ENCODE measurements at regions not wholly inside any gene's neighbourhood (a gene's known extent, or its start where the extent isn't known, plus 50 kb on each side); places are given as distances from the start of the nearest gene placed in this dataset.

DNA sequence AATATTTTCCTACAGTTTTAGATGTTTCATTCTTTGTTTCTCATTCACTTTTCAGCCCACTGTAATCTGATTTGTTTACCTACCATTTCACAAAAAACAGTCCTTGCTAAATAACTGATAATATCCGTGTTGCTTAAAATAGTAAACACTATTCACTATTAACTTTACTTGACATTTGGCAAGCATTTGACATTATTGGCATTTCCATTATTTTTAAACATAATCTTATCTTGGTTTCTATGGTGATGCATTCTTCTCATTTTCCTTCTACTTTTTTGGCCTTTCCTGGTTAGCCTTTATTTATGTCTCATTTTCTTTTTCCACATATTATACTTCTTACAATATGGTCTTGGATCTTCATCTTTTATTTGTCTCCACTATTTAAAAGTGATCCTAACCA is 715.3 kb downstream of the DNAJB9 start:
- H3K27ac ChIP-seq (replicated peaks) = no peak overlapping the region

DNA sequence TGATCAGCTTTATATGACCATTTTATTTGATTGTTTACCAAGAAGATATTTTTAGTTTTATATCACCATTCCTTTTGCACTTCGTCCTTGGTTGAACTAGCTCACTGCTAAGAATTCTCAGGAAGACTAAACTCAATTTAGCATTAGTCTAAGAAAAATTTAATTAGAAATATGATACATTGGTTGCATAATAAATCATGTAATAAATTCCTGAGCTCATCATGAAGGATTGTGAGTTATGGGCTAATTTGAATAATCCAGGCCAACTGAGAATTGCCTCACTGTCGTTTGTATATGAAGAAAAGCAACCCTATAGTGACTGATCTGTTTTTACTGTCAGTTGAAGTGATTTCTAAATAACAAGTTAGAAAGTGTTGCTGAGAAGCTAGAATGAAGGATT is 725.5 kb downstream of the DNAJB9 start:
- TF ChIP-seq, protein P1, sequence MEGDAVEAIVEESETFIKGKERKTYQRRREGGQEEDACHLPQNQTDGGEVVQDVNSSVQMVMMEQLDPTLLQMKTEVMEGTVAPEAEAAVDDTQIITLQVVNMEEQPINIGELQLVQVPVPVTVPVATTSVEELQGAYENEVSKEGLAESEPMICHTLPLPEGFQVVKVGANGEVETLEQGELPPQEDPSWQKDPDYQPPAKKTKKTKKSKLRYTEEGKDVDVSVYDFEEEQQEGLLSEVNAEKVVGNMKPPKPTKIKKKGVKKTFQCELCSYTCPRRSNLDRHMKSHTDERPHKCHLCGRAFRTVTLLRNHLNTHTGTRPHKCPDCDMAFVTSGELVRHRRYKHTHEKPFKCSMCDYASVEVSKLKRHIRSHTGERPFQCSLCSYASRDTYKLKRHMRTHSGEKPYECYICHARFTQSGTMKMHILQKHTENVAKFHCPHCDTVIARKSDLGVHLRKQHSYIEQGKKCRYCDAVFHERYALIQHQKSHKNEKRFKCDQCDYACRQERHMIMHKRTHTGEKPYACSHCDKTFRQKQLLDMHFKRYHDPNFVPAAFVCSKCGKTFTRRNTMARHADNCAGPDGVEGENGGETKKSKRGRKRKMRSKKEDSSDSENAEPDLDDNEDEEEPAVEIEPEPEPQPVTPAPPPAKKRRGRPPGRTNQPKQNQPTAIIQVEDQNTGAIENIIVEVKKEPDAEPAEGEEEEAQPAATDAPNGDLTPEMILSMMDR (IDR thresholded peaks at IDR 0.05; ENCODE audit: insufficient read depth, low read length) = no peak
- TF ChIP-seq POLR2AphosphoS5 (IDR thresholded peaks at IDR 0.05; ENCODE audit: low read depth) = no peak
- TF ChIP-seq SPI1 (IDR thresholded peaks at IDR 0.05; ENCODE audit: borderline replicate concordance, low read depth) = no peak
- TF ChIP-seq GABPA (IDR thresholded peaks at IDR 0.05; ENCODE audit: low read depth) = no peak
- TF ChIP-seq, protein P2, sequence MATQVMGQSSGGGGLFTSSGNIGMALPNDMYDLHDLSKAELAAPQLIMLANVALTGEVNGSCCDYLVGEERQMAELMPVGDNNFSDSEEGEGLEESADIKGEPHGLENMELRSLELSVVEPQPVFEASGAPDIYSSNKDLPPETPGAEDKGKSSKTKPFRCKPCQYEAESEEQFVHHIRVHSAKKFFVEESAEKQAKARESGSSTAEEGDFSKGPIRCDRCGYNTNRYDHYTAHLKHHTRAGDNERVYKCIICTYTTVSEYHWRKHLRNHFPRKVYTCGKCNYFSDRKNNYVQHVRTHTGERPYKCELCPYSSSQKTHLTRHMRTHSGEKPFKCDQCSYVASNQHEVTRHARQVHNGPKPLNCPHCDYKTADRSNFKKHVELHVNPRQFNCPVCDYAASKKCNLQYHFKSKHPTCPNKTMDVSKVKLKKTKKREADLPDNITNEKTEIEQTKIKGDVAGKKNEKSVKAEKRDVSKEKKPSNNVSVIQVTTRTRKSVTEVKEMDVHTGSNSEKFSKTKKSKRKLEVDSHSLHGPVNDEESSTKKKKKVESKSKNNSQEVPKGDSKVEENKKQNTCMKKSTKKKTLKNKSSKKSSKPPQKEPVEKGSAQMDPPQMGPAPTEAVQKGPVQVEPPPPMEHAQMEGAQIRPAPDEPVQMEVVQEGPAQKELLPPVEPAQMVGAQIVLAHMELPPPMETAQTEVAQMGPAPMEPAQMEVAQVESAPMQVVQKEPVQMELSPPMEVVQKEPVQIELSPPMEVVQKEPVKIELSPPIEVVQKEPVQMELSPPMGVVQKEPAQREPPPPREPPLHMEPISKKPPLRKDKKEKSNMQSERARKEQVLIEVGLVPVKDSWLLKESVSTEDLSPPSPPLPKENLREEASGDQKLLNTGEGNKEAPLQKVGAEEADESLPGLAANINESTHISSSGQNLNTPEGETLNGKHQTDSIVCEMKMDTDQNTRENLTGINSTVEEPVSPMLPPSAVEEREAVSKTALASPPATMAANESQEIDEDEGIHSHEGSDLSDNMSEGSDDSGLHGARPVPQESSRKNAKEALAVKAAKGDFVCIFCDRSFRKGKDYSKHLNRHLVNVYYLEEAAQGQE (IDR thresholded peaks at IDR 0.05; ENCODE audit: insufficient replicate concordance, low read depth) = no peak
- H3K27ac ChIP-seq (replicated peaks) = no peak overlapping the region
- no peaks in the 10 kb centered on the region for H3K27me3 ChIP-seq (ENCODE audit: insufficient read depth, poor library complexity, severe bottlenecking)
- no peak overlapping the region for H3K4me3 ChIP-seq (replicated peaks; ENCODE audit: insufficient read depth, low read length)
- no peak for DNase-seq (ENCODE audit: low read depth in 1 of 2, low spot score in 1 of 2)

More for the DNA sequence above, 715.3 kb downstream of the DNAJB9 start:
- no peak overlapping the region for H3K4me3 ChIP-seq (replicated peaks; ENCODE audit: insufficient read depth, low read length)
- H3K27me3 ChIP-seq (ENCODE audit: insufficient read depth, poor library complexity, severe bottlenecking) = no peaks in the 10 kb centered on the region
- DNase-seq (ENCODE audit: low read depth in 1 of 2, low spot score in 1 of 2) = no peak
- TF ChIP-seq, protein P1 (IDR thresholded peaks at IDR 0.05; ENCODE audit: insufficient read depth, low read length) = no peak
- TF ChIP-seq POLR2AphosphoS5 (IDR thresholded peaks at IDR 0.05; ENCODE audit: low read depth) (no peak), GABPA (IDR thresholded peaks at IDR 0.05; ENCODE audit: low read depth) (no peak), SPI1 (IDR thresholded peaks at IDR 0.05; ENCODE audit: borderline replicate concordance, low read depth) (no peak)
- TF ChIP-seq, protein P2 (IDR thresholded peaks at IDR 0.05; ENCODE audit: insufficient replicate concordance, low read depth) = no peak

DNA sequence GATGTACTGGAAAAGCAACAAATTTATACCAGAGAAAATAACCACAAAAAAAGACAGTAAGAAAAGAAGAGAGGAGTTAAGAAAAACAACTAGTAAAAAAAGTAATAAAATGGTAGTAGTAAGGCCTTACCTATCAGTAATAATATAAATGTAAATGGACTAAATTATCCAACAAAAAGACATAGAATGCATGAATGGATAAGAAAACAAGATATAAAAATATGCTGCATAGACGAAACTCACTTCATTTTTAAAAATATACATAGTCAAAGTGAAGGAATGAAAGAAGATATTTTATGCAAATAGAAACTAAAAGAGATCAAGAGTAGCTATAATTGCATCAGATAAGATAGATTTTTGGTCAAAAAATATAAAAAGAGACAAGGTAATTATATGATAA is 739.1 kb downstream of the DNAJB9 start:
- no peak overlapping the region for H3K4me3 ChIP-seq (replicated peaks; ENCODE audit: insufficient read depth, low read length)
- no peak for DNase-seq (ENCODE audit: low read depth in 1 of 2, low spot score in 1 of 2)
- TF ChIP-seq, protein P1 (IDR thresholded peaks at IDR 0.05; ENCODE audit: insufficient read depth, low read length) = no peak
- TF ChIP-seq, protein P2 (IDR thresholded peaks at IDR 0.05; ENCODE audit: insufficient replicate concordance, low read depth) = no peak
- TF ChIP-seq GABPA (IDR thresholded peaks at IDR 0.05; ENCODE audit: low read depth) (no peak), SPI1 (IDR thresholded peaks at IDR 0.05; ENCODE audit: borderline replicate concordance, low read depth) (no peak), POLR2AphosphoS5 (IDR thresholded peaks at IDR 0.05; ENCODE audit: low read depth) (no peak)
- no peaks in the 10 kb centered on the region for H3K27me3 ChIP-seq (ENCODE audit: insufficient read depth, poor library complexity, severe bottlenecking)
- H3K27ac ChIP-seq (replicated peaks) = no peak overlapping the region

All from HL-60 (cell line).